NB4 (cell line): ENCODE measurements at regions not wholly inside any gene's neighbourhood (a gene's known extent, or its start where the extent isn't known, plus 50 kb on each side); places are given as distances from the start of the nearest gene placed in this dataset.

Source experiments
- DNase-seq: peaks from one replicate; pipeline ENCODE4 v3.0.0; 2010; ENCODE audit warnings: low read depth
- H3K4me3 ChIP-seq: one replicate; pipeline ENCODE4 v1.5.1; 2011; ENCODE audit warnings: mild to moderate bottlenecking, low read depth, low read length, moderate library complexity
- MYC ChIP-seq: IDR thresholded peaks from 2 replicates; pipeline ENCODE4 v1.6.1; 2011; ENCODE audit warnings: low read depth, low read length
- POLR2A ChIP-seq: IDR thresholded peaks from 2 replicates; pipeline ENCODE4 v1.6.1; 2011; ENCODE audit warnings: mild to moderate bottlenecking; ENCODE audit not compliant: insufficient read length; ENCODE audit errors: extremely low read depth
- TF ChIP-seq, protein P1 (sequence below): IDR thresholded peaks from 2 replicates; pipeline ENCODE4 v1.6.1; 2011; ENCODE audit warnings: low read depth, low read length
- TF ChIP-seq, protein P2 (sequence below): IDR thresholded peaks from one replicate; pipeline ENCODE4 v1.5.1; 2012; ENCODE audit warnings: low read depth, low read length

- no peak overlapping the region for H3K4me3 ChIP-seq
- DNase-seq, result no peak
- no peak for TF ChIP-seq MYC
- TF ChIP-seq, protein P1, sequence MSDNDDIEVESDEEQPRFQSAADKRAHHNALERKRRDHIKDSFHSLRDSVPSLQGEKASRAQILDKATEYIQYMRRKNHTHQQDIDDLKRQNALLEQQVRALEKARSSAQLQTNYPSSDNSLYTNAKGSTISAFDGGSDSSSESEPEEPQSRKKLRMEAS, result no peak
- TF ChIP-seq, protein P2, sequence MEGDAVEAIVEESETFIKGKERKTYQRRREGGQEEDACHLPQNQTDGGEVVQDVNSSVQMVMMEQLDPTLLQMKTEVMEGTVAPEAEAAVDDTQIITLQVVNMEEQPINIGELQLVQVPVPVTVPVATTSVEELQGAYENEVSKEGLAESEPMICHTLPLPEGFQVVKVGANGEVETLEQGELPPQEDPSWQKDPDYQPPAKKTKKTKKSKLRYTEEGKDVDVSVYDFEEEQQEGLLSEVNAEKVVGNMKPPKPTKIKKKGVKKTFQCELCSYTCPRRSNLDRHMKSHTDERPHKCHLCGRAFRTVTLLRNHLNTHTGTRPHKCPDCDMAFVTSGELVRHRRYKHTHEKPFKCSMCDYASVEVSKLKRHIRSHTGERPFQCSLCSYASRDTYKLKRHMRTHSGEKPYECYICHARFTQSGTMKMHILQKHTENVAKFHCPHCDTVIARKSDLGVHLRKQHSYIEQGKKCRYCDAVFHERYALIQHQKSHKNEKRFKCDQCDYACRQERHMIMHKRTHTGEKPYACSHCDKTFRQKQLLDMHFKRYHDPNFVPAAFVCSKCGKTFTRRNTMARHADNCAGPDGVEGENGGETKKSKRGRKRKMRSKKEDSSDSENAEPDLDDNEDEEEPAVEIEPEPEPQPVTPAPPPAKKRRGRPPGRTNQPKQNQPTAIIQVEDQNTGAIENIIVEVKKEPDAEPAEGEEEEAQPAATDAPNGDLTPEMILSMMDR, result no peak
- no peak for TF ChIP-seq POLR2A
These were observed 206.5 kb upstream of the ZMIZ1 start for GRCh38 chr10:78862328-78862640.

- no peak for DNase-seq
- TF ChIP-seq, protein P1, result no peak
- TF ChIP-seq MYC, result no peak
- TF ChIP-seq, protein P2, result no peak
- no peak for TF ChIP-seq POLR2A
- no peak overlapping the region for H3K4me3 ChIP-seq
These were observed 205.4 kb upstream of the ZMIZ1 start for GRCh38 chr10:78863140-78863905.

GRCh38 chr10:78863906-78864239, 204.9 kb upstream of the ZMIZ1 start:
- no peak for DNase-seq
- H3K4me3 ChIP-seq, result no peak overlapping the region
- TF ChIP-seq, protein P2, result no peak
- TF ChIP-seq POLR2A, result no peak
- TF ChIP-seq, protein P1, result no peak
- no peak for TF ChIP-seq MYC

GRCh38 chr10:78864761-78865537, 203.8 kb upstream of the ZMIZ1 start:
- TF ChIP-seq, protein P2, result no peak
- TF ChIP-seq MYC, result no peak
- no peak for TF ChIP-seq POLR2A
- TF ChIP-seq, protein P1, result no peak
- no peak overlapping the region for H3K4me3 ChIP-seq
- DNase-seq, result no peak

- H3K4me3 ChIP-seq, result no peak overlapping the region
- no peak for DNase-seq
- TF ChIP-seq, protein P2, result no peak
These were observed 203.3 kb upstream of the ZMIZ1 start for GRCh38 chr10:78865538-78865875.
